BLaER1 (cell line): ENCODE measurements at regions not wholly inside any gene's neighbourhood (a gene's known extent, or its start where the extent isn't known, plus 50 kb on each side); places are given as distances from the start of the nearest gene placed in this dataset.

Experiments
- H3K27ac ChIP-seq: shearing (Covaris generic); formaldehyde crosslinking; 2 replicates; pipeline ENCODE4 v1.8.1; 2022
- H3K27me3 ChIP-seq: shearing (Covaris generic); formaldehyde crosslinking; 2 replicates; pipeline ENCODE4 v1.8.1; 2022
- H3K36me3 ChIP-seq: shearing (Covaris generic); formaldehyde crosslinking; 2 replicates; pipeline ENCODE4 v1.8.1; 2022
- H3K4me1 ChIP-seq: shearing (Covaris generic); formaldehyde crosslinking; 2 replicates; pipeline ENCODE4 v1.8.1; 2022
- H3K4me2 ChIP-seq: shearing (Covaris generic); formaldehyde crosslinking; 2 replicates; pipeline ENCODE4 v1.8.1; 2022
- H3K4me3 ChIP-seq: shearing (Covaris generic); formaldehyde crosslinking; 2 replicates; pipeline ENCODE4 v1.8.1; 2022
- H3K9ac ChIP-seq: shearing (Covaris generic); formaldehyde crosslinking; 2 replicates; pipeline ENCODE4 v1.8.1; 2022
- H3K9me3 ChIP-seq: shearing (Covaris generic); formaldehyde crosslinking; 2 replicates; pipeline ENCODE4 v1.8.1; 2022
- H4K20me1 ChIP-seq: shearing (Covaris generic); formaldehyde crosslinking; 2 replicates; pipeline ENCODE4 v1.8.1; 2022
- Cebpa-rat ChIP-seq: shearing (Covaris generic); IDR thresholded peaks from 2 replicates; pipeline ENCODE4 v1.8.1; 2022

GRCh38 chr10:52609626-52610240 lies 162.9 kb downstream of the MBL2 start:
- H3K9me3 ChIP-seq: no peaks in the 10 kb centered on the region
- no peak overlapping the region for H3K4me2 ChIP-seq

GRCh38 chr10:52615331-52615730 lies 157.3 kb downstream of the MBL2 start:
- Histone ChIP-seq H3K36me3 (no peaks in the 10 kb centered on the region), H3K9ac (no peak overlapping the region), H4K20me1 (no peaks in the 10 kb centered on the region), H3K27me3 (no peaks in the 10 kb centered on the region), H3K4me3 (no peak overlapping the region), H3K27ac (no peak overlapping the region), H3K9me3 (no peaks in the 10 kb centered on the region), H3K4me1 (no peaks in the 10 kb centered on the region), H3K4me2 (no peak overlapping the region)
- TF ChIP-seq Cebpa-rat: no peak

More at GRCh38 chr10:52609626-52610240, 162.9 kb downstream of the MBL2 start:
- Histone ChIP-seq H3K27me3 (no peaks in the 10 kb centered on the region), H3K27ac (no peak overlapping the region), H3K9ac (no peak overlapping the region), H3K36me3 (no peaks in the 10 kb centered on the region), H4K20me1 (no peaks in the 10 kb centered on the region), H3K4me1 (no peaks in the 10 kb centered on the region), H3K4me3 (no peak overlapping the region)
- no peak for TF ChIP-seq Cebpa-rat

- no peaks in the 10 kb centered on the region for H3K9me3 ChIP-seq
- no peak overlapping the region for H3K27ac ChIP-seq
- no peak overlapping the region for H3K4me3 ChIP-seq
- H4K20me1 ChIP-seq: no peaks in the 10 kb centered on the region
- no peaks in the 10 kb centered on the region for H3K36me3 ChIP-seq
- no peak overlapping the region for H3K4me2 ChIP-seq
- no peak for TF ChIP-seq Cebpa-rat
- no peaks in the 10 kb centered on the region for H3K27me3 ChIP-seq
- no peaks in the 10 kb centered on the region for H3K4me1 ChIP-seq
- H3K9ac ChIP-seq: no peak overlapping the region
Measured at GRCh38 chr10:52615756-52616394, 156.7 kb downstream of the MBL2 start.

- no peaks in the 10 kb centered on the region for H3K27me3 ChIP-seq
- no peak overlapping the region for H3K4me2 ChIP-seq
- no peak for TF ChIP-seq Cebpa-rat
- H3K9me3 ChIP-seq: no peaks in the 10 kb centered on the region
- no peaks in the 10 kb centered on the region for H3K36me3 ChIP-seq
- no peak overlapping the region for H3K4me3 ChIP-seq
- no peak overlapping the region for H3K9ac ChIP-seq
- H3K4me1 ChIP-seq: no peaks in the 10 kb centered on the region
- H3K27ac ChIP-seq: no peak overlapping the region
- no peaks in the 10 kb centered on the region for H4K20me1 ChIP-seq
Measured at GRCh38 chr10:52616395-52616764, 156.2 kb downstream of the MBL2 start.

DNA sequence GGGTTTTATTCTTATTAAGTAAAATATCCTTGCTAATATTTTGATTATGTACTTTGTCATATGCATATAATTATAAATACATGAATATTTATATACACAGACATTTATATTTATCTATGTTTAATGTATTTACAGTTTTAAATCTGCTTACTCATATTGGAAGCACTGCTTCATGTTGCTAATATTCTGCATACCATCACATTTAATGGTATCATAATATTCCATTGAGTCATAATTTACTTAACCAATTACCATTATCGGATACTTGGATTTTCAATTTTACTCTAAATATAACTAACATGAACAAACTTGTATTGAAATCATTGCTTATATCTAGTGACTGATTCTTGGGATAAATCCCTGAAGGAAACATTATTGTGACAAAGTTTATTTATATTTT lies 155.2 kb downstream of the MBL2 start:
- H3K27ac ChIP-seq: no peak overlapping the region

GRCh38 chr10:52619052-52619451 lies 153.5 kb downstream of the MBL2 start:
- TF ChIP-seq Cebpa-rat: no peak
- H3K4me2 ChIP-seq: no peak overlapping the region
- no peak overlapping the region for H3K9ac ChIP-seq
- H3K4me3 ChIP-seq: no peak overlapping the region
- no peak overlapping the region for H3K27ac ChIP-seq
- no peaks in the 10 kb centered on the region for H4K20me1 ChIP-seq
- no peaks in the 10 kb centered on the region for H3K4me1 ChIP-seq
- no peaks in the 10 kb centered on the region for H3K27me3 ChIP-seq
- H3K9me3 ChIP-seq: no peaks in the 10 kb centered on the region
- no peaks in the 10 kb centered on the region for H3K36me3 ChIP-seq

More for the DNA sequence above, 155.2 kb downstream of the MBL2 start:
- H3K4me3 ChIP-seq: no peak overlapping the region
- no peaks in the 10 kb centered on the region for H4K20me1 ChIP-seq
- H3K4me1 ChIP-seq: no peaks in the 10 kb centered on the region
- H3K36me3 ChIP-seq: no peaks in the 10 kb centered on the region
- no peak overlapping the region for H3K9ac ChIP-seq
- TF ChIP-seq Cebpa-rat: no peak
- no peaks in the 10 kb centered on the region for H3K27me3 ChIP-seq
- no peak overlapping the region for H3K4me2 ChIP-seq
- no peaks in the 10 kb centered on the region for H3K9me3 ChIP-seq

DNA sequence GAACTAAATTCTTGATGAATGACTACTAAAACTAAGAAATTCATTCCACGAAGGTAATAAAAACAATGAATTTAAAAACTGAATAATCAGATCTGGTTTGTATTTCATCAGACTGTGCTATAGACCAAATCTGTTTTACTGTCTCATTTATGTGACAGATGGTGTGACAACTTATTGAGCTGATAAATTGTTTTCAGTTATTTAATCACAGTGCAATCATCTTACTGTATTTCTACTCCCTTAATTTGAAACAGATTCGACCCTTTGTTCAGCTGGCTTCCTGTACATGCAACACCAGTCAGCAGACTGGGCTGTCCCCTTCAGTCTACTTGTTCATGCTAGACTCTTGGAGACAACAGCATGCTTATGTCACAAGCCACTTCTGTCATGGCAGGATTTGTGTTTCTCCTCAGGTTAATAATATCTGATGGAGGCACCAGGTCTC lies 150.9 kb downstream of the MBL2 start:
- Histone ChIP-seq H3K4me3 (no peak overlapping the region), H3K27ac (no peak overlapping the region), H3K36me3 (no peaks in the 10 kb centered on the region), H4K20me1 (no peaks in the 10 kb centered on the region), H3K4me1 (no peaks in the 10 kb centered on the region), H3K9ac (no peak overlapping the region), H3K4me2 (no peak overlapping the region), H3K27me3 (no peaks in the 10 kb centered on the region), H3K9me3 (no peaks in the 10 kb centered on the region)
- no peak for TF ChIP-seq Cebpa-rat

DNA sequence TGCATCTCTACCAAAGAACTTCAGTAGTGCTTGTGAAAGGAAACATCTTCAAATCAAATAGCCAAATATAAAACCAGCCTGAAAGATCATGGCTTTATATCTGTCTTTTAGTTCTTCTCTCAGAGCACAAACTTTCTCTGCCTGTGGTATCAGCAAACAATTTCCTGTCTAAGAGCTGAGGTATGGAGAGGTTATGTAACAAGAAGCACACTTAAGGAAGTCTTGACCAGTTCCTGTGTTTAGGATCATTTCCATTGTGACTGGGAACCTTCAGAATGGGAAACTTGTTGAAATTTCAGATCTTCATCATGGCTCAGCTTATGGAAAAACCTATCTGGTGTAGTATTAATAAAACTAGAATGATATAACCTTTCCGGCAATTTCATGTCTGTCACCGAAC lies 148.8 kb downstream of the MBL2 start:
- Histone ChIP-seq H3K27me3 (no peaks in the 10 kb centered on the region), H3K9me3 (no peaks in the 10 kb centered on the region), H3K4me3 (no peak overlapping the region), H3K9ac (no peak overlapping the region), H3K4me2 (no peak overlapping the region), H3K36me3 (no peaks in the 10 kb centered on the region), H4K20me1 (no peaks in the 10 kb centered on the region), H3K4me1 (no peaks in the 10 kb centered on the region), H3K27ac (no peak overlapping the region)
- no peak for TF ChIP-seq Cebpa-rat

DNA sequence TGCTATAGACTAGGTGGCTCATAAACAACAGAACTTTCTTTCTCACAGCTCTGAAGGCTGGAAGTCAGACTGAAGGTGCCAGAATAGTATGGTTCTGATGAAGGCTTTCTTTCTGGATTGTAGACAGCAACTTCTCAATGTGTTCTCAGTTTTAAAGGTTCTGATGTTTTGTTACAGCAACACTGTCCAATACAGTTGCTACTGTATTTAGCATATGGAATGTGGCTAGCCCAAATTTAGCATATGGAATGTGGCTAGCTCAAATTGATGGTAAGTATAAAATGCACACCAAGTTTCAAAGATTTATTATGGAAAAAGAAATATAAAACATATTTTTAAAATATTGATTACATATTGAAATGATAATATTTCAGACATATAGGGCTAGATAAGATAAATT lies 145.3 kb downstream of the MBL2 start:
- Histone ChIP-seq H4K20me1 (no peaks in the 10 kb centered on the region), H3K36me3 (no peaks in the 10 kb centered on the region), H3K4me2 (no peak overlapping the region), H3K9ac (no peak overlapping the region), H3K9me3 (no peaks in the 10 kb centered on the region), H3K27ac (no peak overlapping the region), H3K27me3 (no peaks in the 10 kb centered on the region), H3K4me3 (no peak overlapping the region), H3K4me1 (no peaks in the 10 kb centered on the region)
- TF ChIP-seq Cebpa-rat: no peak

DNA sequence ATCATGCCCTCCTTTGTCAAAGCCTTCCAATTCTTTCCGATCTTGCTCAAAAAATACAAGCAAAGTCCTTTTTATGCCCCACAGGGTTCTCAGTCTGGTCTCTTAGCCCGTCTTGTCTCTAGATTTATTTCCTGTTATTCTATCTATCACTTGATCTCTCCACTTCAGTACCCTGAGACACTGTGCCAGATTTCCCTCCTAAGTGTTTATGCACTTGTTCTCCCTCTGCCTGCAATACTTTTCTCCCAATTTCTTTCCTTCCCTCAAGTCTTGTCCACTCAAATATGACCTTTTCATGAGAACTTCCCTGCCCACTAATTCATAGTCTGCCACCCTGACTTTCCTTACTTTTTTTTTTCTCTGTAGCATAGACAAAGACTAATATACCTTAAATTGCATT lies 141.4 kb downstream of the MBL2 start:
- Histone ChIP-seq H3K27me3 (peaks cover 3% of the 10 kb centered on the region; the same call in 1 of the 2 replicates), H3K36me3 (no peaks in the 10 kb centered on the region), H4K20me1 (no peaks in the 10 kb centered on the region), H3K4me3 (no peak overlapping the region), H3K4me2 (no peak overlapping the region), H3K27ac (no peak overlapping the region), H3K4me1 (no peaks in the 10 kb centered on the region), H3K9me3 (no peaks in the 10 kb centered on the region), H3K9ac (no peak overlapping the region)
- TF ChIP-seq Cebpa-rat: no peak
